BLaER1 (cell line): ENCODE measurements at regions not wholly inside any gene's neighbourhood (a gene's known extent, or its start where the extent isn't known, plus 50 kb on each side); places are given as distances from the start of the nearest gene placed in this dataset.
"Not testable (repeated sequence)": the region's sequence is repeated elsewhere in the genome, so short reads cannot be mapped to it uniquely, and the experiment has no call there.

Experiments
- H3K27ac ChIP-seq: shearing (Covaris generic); formaldehyde crosslinking; 2 replicates; pipeline ENCODE4 v1.8.1; 2022
- H3K27me3 ChIP-seq: shearing (Covaris generic); formaldehyde crosslinking; 2 replicates; pipeline ENCODE4 v1.8.1; 2022
- H3K36me3 ChIP-seq: shearing (Covaris generic); formaldehyde crosslinking; 2 replicates; pipeline ENCODE4 v1.8.1; 2022
- H3K4me1 ChIP-seq: shearing (Covaris generic); formaldehyde crosslinking; 2 replicates; pipeline ENCODE4 v1.8.1; 2022
- H3K4me2 ChIP-seq: shearing (Covaris generic); formaldehyde crosslinking; 2 replicates; pipeline ENCODE4 v1.8.1; 2022
- H3K4me3 ChIP-seq: shearing (Covaris generic); formaldehyde crosslinking; 2 replicates; pipeline ENCODE4 v1.8.1; 2022
- H3K9ac ChIP-seq: shearing (Covaris generic); formaldehyde crosslinking; 2 replicates; pipeline ENCODE4 v1.8.1; 2022
- H3K9me3 ChIP-seq: shearing (Covaris generic); formaldehyde crosslinking; 2 replicates; pipeline ENCODE4 v1.8.1; 2022
- H4K20me1 ChIP-seq: shearing (Covaris generic); formaldehyde crosslinking; 2 replicates; pipeline ENCODE4 v1.8.1; 2022
- Cebpa-rat ChIP-seq: shearing (Covaris generic); IDR thresholded peaks from 2 replicates; pipeline ENCODE4 v1.8.1; 2022

- H3K27ac ChIP-seq: no peak overlapping the region
- TF ChIP-seq Cebpa-rat: no peak
- no peaks in the 10 kb centered on the region for H4K20me1 ChIP-seq
- H3K9ac ChIP-seq: no peak overlapping the region
- no peak overlapping the region for H3K4me2 ChIP-seq
- H3K4me1 ChIP-seq: no peaks in the 10 kb centered on the region
- H3K4me3 ChIP-seq: no peak overlapping the region
- no peaks in the 10 kb centered on the region for H3K36me3 ChIP-seq
- no peaks in the 10 kb centered on the region for H3K27me3 ChIP-seq
- H3K9me3 ChIP-seq: no peaks in the 10 kb centered on the region
Measured at GRCh38 chr3:27561576-27561975, 77.4 kb upstream of the SLC4A7 start.

- Histone ChIP-seq H3K36me3 (no peaks in the 10 kb centered on the region), H4K20me1 (no peaks in the 10 kb centered on the region), H3K27ac (no peak overlapping the region), H3K27me3 (no peaks in the 10 kb centered on the region), H3K4me3 (no peak overlapping the region), H3K4me2 (no peak overlapping the region), H3K4me1 (no peaks in the 10 kb centered on the region), H3K9me3 (no peaks in the 10 kb centered on the region), H3K9ac (no peak overlapping the region)
- TF ChIP-seq Cebpa-rat: no peak
Measured at GRCh38 chr3:27560484-27561056, 76.4 kb upstream of the SLC4A7 start.

- H3K9me3 ChIP-seq: no peaks in the 10 kb centered on the region
- H3K27me3 ChIP-seq: no peaks in the 10 kb centered on the region
- no peak overlapping the region for H3K4me2 ChIP-seq
- H3K27ac ChIP-seq: no peak overlapping the region
- H3K36me3 ChIP-seq: no peaks in the 10 kb centered on the region
- no peaks in the 10 kb centered on the region for H4K20me1 ChIP-seq
- no peak for TF ChIP-seq Cebpa-rat
- H3K4me1 ChIP-seq: no peaks in the 10 kb centered on the region
- H3K9ac ChIP-seq: no peak overlapping the region
- no peak overlapping the region for H3K4me3 ChIP-seq
Measured at GRCh38 chr3:27559835-27560234, 75.7 kb upstream of the SLC4A7 start.

DNA sequence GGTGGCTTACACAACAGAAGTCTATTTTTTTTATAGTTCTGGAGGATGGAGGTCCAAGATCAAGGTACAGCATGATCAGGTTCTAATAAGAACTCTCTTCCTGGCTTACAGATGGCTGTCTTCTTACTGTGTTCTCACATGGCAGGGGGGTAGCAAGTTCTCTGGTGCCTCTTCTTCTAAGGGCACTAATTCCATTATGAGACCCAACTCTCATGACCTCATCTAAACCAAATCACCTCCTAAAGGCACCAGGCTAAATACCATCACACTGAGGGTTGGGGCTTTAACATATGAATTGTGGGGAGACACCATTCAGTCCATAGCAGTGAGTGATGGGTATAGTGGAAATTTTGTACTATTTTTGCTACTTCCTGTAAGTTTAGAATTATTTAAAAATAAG, 75.2 kb upstream of the SLC4A7 start:
- Histone ChIP-seq H3K27ac (no peak overlapping the region), H3K4me3 (no peak overlapping the region), H3K4me1 (no peaks in the 10 kb centered on the region), H3K36me3 (no peaks in the 10 kb centered on the region), H4K20me1 (no peaks in the 10 kb centered on the region), H3K4me2 (no peak overlapping the region), H3K9ac (no peak overlapping the region), H3K9me3 (no peaks in the 10 kb centered on the region), H3K27me3 (no peaks in the 10 kb centered on the region)
- no peak for TF ChIP-seq Cebpa-rat

DNA sequence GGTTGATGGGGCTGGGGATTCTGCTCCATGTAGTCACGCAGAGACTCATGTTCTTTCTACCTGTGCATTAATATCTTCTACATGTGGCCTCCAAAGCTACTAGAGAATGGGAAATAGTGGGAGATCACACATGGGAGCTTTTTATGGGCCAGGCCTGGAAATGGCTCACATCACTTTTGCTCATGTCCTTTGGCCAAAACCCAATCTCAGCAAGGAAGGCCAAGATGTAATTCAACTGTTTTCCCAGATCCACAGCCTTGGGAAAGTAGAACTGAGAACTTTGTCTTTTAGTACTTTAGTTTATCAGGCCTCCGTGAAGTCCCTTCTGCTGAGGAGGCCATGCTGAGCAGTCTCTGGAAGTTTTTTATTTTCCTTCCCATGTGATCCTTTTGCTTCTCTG, 73.2 kb upstream of the SLC4A7 start:
- H3K9ac ChIP-seq: no peak overlapping the region
- no peak overlapping the region for H3K4me3 ChIP-seq
- no peak overlapping the region for H3K4me2 ChIP-seq
- TF ChIP-seq Cebpa-rat: no peak
- no peaks in the 10 kb centered on the region for H4K20me1 ChIP-seq
- H3K36me3 ChIP-seq: no peaks in the 10 kb centered on the region
- no peaks in the 10 kb centered on the region for H3K4me1 ChIP-seq
- H3K27me3 ChIP-seq: no peaks in the 10 kb centered on the region
- no peak overlapping the region for H3K27ac ChIP-seq
- 0 out of 2 replicates have a peak, but pooled peaks cover 6% of the 10 kb centered on the region for H3K9me3 ChIP-seq

DNA sequence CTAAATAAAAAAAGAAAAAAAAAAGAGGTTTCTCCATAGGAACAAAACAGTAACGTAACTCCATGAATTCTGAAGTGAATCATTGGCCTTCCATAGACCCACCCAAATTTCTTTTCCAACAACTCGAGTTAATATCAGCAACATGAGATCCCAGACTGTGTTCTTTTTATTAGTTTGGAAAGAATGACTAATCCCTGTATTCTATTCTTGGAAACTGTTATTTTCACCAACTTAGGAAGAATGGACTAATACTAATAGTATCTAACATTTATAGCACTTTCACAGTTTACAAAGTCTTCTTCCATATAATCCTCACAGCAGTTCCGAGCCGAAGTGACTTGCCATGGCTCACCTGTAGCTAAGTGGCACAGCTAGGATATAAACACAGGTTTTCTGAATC, 72.7 kb upstream of the SLC4A7 start:
- Histone ChIP-seq H3K4me3 (no peak overlapping the region), H3K9me3 (0 out of 2 replicates have a peak, but pooled peaks cover 6% of the 10 kb centered on the region), H3K27ac (no peak overlapping the region), H3K27me3 (no peaks in the 10 kb centered on the region), H4K20me1 (no peaks in the 10 kb centered on the region), H3K4me2 (no peak overlapping the region), H3K9ac (no peak overlapping the region), H3K4me1 (no peaks in the 10 kb centered on the region), H3K36me3 (no peaks in the 10 kb centered on the region)
- TF ChIP-seq Cebpa-rat: no peak

- H3K27ac ChIP-seq: no peak overlapping the region
- H3K27me3 ChIP-seq: no peaks in the 10 kb centered on the region
- no peak overlapping the region for H3K4me3 ChIP-seq
- no peaks in the 10 kb centered on the region for H3K4me1 ChIP-seq
- H4K20me1 ChIP-seq: no peaks in the 10 kb centered on the region
- H3K9ac ChIP-seq: no peak overlapping the region
- no peak for TF ChIP-seq Cebpa-rat
- H3K4me2 ChIP-seq: no peak overlapping the region
- 0 out of 2 replicates have a peak, but pooled peaks cover 6% of the 10 kb centered on the region for H3K9me3 ChIP-seq
- H3K36me3 ChIP-seq: no peaks in the 10 kb centered on the region
Measured at GRCh38 chr3:27554706-27555105, 70.5 kb upstream of the SLC4A7 start.

DNA sequence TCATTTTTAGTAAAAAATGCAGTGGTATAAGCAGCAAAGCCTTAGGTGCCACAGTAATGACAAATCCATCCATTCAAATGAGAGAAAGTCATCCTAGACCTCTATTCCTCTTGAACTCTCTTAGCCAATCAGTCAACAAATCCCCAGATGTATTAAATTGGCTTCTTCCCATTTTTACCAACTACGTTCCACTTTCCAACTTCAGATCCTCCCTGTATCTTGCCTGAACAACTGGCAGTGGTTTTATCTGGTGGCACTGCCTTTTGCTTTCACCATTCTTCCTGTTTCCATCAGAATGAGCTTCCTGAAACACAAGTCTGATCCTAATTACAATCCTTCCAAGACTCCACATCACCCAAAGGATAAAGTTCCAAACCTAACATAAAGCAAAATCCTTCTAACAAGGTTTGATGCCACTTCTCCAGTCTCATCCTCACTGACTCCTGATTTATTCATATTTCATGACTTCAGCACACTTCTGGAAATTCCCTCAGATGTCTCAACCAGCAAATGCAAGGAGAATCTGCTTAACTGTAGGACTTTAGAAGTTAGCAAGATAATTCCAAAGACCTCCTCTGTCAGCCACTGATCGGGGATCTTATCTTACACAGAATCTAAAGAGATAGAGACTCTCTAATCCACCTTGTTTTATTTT, 69.8 kb upstream of the SLC4A7 start:
- Histone ChIP-seq H3K36me3 (no peaks in the 10 kb centered on the region), H3K4me1 (no peaks in the 10 kb centered on the region), H3K9ac (no peak overlapping the region), H3K27ac (no peak overlapping the region), H3K4me3 (no peak overlapping the region), H3K4me2 (no peak overlapping the region), H4K20me1 (no peaks in the 10 kb centered on the region), H3K27me3 (no peaks in the 10 kb centered on the region), H3K9me3 (0 out of 2 replicates have a peak, but pooled peaks cover 6% of the 10 kb centered on the region)
- no peak for TF ChIP-seq Cebpa-rat

DNA sequence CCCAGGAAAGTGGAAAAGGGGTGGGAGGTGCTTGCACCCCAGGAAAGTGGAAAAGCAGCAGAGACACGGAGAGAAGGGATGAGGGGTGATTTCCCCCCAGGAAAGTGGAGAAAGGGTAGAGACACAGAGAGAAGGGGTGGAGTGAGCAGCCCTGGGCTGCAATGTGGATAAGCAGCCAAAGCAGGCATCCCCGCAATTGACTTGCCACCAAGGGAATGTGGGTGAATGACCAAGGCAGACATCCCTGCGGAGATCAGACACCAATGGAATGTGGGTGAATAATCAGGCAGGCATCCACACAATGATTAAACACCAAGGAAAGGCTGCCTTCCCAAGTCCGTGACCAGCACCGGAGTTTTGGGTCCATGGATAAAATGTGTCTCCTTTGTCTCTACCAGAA, 68.5 kb upstream of the SLC4A7 start:
- H3K4me2 ChIP-seq, H3K36me3 ChIP-seq, H3K4me3 ChIP-seq, H3K9ac ChIP-seq, H3K4me1 ChIP-seq, H4K20me1 ChIP-seq, H3K9me3 ChIP-seq, H3K27ac ChIP-seq, H3K27me3 ChIP-seq: not testable (repeated sequence)

DNA sequence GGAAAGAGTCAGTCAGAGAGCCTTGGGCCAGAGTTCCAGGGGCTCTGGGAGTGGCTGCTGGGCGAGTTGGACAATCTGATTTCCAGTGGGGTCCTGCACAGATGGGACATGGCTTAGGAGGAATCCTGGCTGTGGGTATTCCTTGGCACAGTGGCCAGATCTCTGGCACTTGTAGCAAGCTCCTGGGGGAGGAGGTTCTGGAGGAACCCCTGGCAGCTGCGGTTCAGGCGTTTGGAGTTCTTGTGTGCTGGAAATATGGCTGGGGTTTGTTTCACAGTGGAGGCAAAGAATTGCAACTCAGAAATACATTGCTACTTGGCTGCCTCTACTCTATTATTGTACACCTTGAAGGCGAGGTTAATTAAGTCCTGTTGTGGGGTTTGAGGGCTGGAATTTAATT, 67.2 kb upstream of the SLC4A7 start:
- not testable (repeated sequence) for H4K20me1 ChIP-seq, H3K4me1 ChIP-seq, H3K36me3 ChIP-seq, H3K27me3 ChIP-seq, H3K4me3 ChIP-seq, H3K27ac ChIP-seq, H3K9me3 ChIP-seq, H3K9ac ChIP-seq, H3K4me2 ChIP-seq

DNA sequence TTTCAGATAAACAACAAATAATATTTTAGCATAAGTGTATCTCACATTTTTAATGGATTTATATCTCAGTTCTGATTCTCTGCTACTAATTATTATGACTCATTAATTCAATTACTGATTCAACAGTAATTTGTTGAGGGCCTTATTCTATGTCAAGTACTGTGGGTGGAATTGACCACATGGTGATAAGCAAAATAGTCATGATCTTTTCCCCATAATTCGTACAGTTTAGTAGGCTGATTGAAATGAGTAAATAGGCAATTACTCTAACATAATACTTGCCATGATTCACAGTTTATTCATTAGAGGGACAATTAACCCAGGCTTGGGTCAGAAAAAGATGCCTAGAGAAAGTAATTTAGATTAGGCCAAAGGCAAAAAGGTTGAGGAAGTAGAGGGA, 60.9 kb upstream of the SLC4A7 start:
- no peaks in the 10 kb centered on the region for H3K9me3 ChIP-seq
- no peaks in the 10 kb centered on the region for H4K20me1 ChIP-seq
- H3K36me3 ChIP-seq: no peaks in the 10 kb centered on the region
- H3K27me3 ChIP-seq: no peaks in the 10 kb centered on the region
- no peaks in the 10 kb centered on the region for H3K4me1 ChIP-seq
- no peak overlapping the region for H3K4me2 ChIP-seq
- no peak overlapping the region for H3K9ac ChIP-seq
- no peak overlapping the region for H3K4me3 ChIP-seq
- TF ChIP-seq Cebpa-rat: no peak
- H3K27ac ChIP-seq: no peak overlapping the region
